Nephron progenitor cell (in vitro differentiated cells): ENCODE measurements at regions not wholly inside any gene's neighbourhood (a gene's known extent, or its start where the extent isn't known, plus 50 kb on each side); places are given as distances from the start of the nearest gene placed in this dataset.

Experiments
- DNase-seq: peaks from one replicate; pipeline ENCODE4 v3.0.0; 2021
- H3K27ac Mint-ChIP-seq: 2 replicates; pipeline ENCODE4 v1.8.0; 2021; ENCODE audit warnings: mild to moderate bottlenecking, moderate library complexity, mixed read lengths
- H3K27me3 Mint-ChIP-seq: 2 replicates; pipeline ENCODE4 v1.8.0; 2021; ENCODE audit warnings: mild to moderate bottlenecking, low read depth, mixed read lengths; ENCODE audit not compliant: poor library complexity
- H3K36me3 Mint-ChIP-seq: 2 replicates; pipeline ENCODE4 v1.8.0; 2021; ENCODE audit warnings: low read depth, mixed read lengths
- H3K4me1 Mint-ChIP-seq: 2 replicates; pipeline ENCODE4 v1.8.0; 2021; ENCODE audit warnings: mixed read lengths
- H3K4me3 Mint-ChIP-seq: 2 replicates; pipeline ENCODE4 v1.8.0; 2021; ENCODE audit warnings: mild to moderate bottlenecking, moderate library complexity, mixed read lengths
- H3K9me3 Mint-ChIP-seq: 2 replicates; pipeline ENCODE4 v1.8.0; 2021; ENCODE audit warnings: mild to moderate bottlenecking, moderate library complexity, mixed read lengths
- TF ChIP-seq, protein P1 (sequence below): fragments of 200-600 bp; sonication (generic); IDR thresholded peaks from 2 replicates; pipeline ENCODE4 v1.5.0; 2021; ENCODE audit warnings: antibody characterized with exemption

DNA sequence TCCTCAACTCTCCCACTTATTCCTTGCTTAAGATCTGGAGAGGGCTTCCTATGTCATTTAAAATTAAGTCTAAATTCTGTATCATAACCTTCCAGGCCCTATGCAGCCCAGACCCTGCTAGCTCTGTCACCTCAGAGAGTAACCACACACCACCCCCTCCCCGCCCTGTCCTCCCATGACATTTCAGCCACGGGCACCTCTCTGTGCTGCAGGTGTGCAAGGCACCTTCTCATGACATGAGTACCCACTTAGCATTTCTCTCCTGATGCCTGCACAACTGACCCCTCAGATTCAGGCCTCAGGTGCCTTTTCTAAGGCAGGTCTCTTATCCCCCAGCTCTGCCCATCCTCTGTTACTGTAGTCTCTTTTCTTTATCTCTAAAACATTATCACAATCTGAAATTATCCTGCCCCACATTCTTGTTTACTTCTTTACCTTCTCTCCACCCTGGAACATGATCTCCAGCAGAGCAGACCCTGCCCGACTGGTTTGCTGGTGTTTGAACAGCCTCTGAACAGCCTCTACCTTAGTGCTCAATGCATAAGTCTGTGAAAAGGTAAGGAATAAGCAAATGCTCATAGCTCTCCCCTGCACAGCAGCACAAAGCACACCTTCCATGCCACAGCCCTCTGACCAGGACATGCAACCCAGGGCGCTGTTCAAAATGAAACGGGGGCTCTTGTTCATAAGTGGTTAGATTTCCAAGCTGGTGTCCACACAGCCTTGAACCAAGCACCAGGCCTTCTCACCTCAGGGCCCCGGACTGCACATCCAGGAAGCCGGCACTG lies 196.1 kb upstream of the B3GAT1 start:
- H3K4me3 Mint-ChIP-seq, result no peak overlapping the region
- TF ChIP-seq, protein P1, sequence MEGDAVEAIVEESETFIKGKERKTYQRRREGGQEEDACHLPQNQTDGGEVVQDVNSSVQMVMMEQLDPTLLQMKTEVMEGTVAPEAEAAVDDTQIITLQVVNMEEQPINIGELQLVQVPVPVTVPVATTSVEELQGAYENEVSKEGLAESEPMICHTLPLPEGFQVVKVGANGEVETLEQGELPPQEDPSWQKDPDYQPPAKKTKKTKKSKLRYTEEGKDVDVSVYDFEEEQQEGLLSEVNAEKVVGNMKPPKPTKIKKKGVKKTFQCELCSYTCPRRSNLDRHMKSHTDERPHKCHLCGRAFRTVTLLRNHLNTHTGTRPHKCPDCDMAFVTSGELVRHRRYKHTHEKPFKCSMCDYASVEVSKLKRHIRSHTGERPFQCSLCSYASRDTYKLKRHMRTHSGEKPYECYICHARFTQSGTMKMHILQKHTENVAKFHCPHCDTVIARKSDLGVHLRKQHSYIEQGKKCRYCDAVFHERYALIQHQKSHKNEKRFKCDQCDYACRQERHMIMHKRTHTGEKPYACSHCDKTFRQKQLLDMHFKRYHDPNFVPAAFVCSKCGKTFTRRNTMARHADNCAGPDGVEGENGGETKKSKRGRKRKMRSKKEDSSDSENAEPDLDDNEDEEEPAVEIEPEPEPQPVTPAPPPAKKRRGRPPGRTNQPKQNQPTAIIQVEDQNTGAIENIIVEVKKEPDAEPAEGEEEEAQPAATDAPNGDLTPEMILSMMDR, result no peak
- H3K9me3 Mint-ChIP-seq, result peaks cover 12% of the 10 kb centered on the region
- H3K27ac Mint-ChIP-seq, result no peak overlapping the region
- peaks cover 33% of the 10 kb centered on the region for H3K27me3 Mint-ChIP-seq
- no peaks in the 10 kb centered on the region for H3K36me3 Mint-ChIP-seq
- H3K4me1 Mint-ChIP-seq, result no peaks in the 10 kb centered on the region
- DNase-seq, result no peak

DNA sequence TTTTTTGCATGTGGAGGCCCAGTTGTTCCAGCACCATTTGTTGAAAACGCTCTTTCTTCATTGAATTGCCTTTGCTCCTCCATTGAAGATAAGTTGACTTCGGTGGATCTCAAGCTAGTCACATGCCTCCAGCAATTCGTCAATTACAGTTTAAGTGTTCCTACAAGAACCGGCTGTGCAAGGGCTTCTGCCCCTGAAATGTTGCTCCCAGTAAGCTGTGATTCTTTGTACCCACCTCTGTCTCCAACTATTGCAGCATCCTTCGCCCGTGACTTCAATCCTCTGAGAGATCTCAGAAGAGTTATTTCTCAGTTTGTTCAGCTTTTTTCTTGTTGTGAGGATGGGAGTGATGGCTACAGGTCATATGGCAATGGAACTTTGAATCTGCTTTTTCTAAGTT lies 194.2 kb upstream of the B3GAT1 start:
- Mint-ChIP-seq H3K9me3 (peaks cover 12% of the 10 kb centered on the region), H3K27ac (no peak overlapping the region), H3K27me3 (peaks cover 19% of the 10 kb centered on the region), H3K4me1 (no peaks in the 10 kb centered on the region), H3K36me3 (no peaks in the 10 kb centered on the region), H3K4me3 (no peak overlapping the region)
- TF ChIP-seq, protein P1, result no peak
- no peak for DNase-seq

DNA sequence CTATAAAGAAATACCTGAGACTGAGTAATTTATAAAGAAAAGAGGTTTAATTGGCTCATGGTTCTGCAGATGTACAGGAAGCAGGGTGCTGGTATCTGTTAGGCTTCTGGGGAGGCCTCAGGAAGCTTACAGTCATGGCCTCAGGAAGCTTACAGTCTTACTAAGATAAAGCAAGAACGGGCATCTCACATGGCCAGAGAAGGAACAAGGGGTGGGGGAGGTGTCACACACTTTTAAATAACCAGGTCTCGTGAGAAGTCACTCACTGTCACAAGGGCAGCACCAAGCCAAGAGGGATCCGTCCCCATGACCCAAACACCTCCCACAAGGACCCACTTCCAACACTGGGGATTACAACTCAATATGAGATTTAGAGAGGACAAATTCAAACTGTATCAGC lies 192.8 kb upstream of the B3GAT1 start:
- Mint-ChIP-seq H3K27ac (no peak overlapping the region), H3K36me3 (no peaks in the 10 kb centered on the region), H3K9me3 (peaks cover 12% of the 10 kb centered on the region), H3K4me3 (no peak overlapping the region), H3K27me3 (peaks cover 12% of the 10 kb centered on the region), H3K4me1 (peaks cover 3% of the 10 kb centered on the region)
- no peak for DNase-seq
- TF ChIP-seq, protein P1, result no peak

DNA sequence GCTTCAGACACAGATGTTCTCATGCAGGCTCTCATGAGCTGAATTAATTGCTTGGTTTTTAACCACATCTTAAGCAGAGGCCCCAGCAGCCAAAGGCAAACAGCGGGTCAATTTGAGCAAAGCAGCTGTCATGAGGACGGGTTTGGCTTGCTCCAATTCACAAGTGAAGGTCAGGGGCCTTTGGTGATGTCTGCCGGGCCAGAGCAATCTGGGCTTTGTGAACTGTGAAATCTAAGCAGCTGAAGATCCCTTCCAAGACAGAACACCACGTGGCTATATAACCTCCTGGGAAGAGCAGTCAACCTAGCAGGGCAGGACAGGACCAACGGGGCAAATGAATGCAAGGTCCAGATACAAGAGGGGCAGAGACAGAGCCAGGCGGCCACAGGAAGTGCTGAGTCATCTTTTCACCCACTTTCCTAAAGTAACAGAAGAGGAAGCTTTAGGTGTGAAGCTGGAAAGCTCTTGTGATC lies 187.3 kb upstream of the B3GAT1 start:
- no peak overlapping the region for H3K4me3 Mint-ChIP-seq
- H3K27ac Mint-ChIP-seq, result peak overlapping the region; percentile 12
- H3K27me3 Mint-ChIP-seq, result peaks cover 21% of the 10 kb centered on the region
- H3K36me3 Mint-ChIP-seq, result no peaks in the 10 kb centered on the region
- H3K9me3 Mint-ChIP-seq, result no peaks in the 10 kb centered on the region
- DNase-seq, result no peak
- peaks cover 12% of the 10 kb centered on the region for H3K4me1 Mint-ChIP-seq
- TF ChIP-seq, protein P1, result no peak

DNA sequence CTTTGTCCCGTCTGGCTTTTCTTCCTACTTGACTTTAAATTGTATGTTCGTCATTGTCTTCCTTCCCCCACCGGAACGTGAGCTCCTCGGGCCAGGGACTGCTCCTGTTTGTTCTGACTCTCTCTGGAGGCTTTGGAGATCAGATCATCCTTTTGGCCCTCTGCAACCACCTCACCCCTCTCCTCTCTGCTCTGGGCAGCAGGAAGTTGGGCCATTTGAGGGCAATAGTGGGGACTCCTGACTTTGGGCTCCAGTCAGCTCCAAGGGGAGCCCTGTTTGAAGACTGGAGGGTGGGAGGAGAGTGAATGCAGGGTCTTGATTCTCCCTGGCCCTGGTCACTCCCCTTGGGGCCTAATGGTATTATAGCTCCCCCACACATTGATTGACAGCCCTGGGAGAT lies 186.3 kb upstream of the B3GAT1 start:
- no peak for DNase-seq

More for the DNA sequence above, 186.3 kb upstream of the B3GAT1 start:
- Mint-ChIP-seq H3K4me1 (peaks cover 12% of the 10 kb centered on the region), H3K9me3 (no peaks in the 10 kb centered on the region), H3K36me3 (no peaks in the 10 kb centered on the region), H3K4me3 (no peak overlapping the region), H3K27ac (no peak overlapping the region), H3K27me3 (peaks cover 21% of the 10 kb centered on the region)
- TF ChIP-seq, protein P1, result no peak
